ENCODE measurements at regions not wholly inside any gene's neighbourhood (a gene's known extent, or its start where the extent isn't known, plus 50 kb on each side); places are given as distances from the start of the nearest gene placed in this dataset.

DNA sequence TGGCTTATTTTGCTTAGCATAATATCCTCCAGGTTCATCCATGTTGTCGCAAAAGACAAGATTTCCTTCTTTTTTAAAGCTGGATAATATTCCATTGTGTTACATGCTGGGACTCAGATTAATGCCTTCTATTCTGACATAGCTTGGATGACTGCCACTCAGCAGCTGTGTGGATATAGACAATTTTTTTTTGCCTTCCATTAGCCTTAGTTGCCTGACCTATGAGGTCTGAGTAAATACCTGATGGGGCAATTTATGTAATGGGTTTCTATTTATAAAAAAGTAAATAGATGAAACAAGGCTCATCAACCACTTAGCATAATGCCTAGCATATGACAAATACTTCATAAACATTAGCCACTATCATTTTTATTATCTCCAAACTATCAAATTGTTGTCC, 515.4 kb downstream of the ZNF674 start:
- TF ChIP-seq, protein P1, sequence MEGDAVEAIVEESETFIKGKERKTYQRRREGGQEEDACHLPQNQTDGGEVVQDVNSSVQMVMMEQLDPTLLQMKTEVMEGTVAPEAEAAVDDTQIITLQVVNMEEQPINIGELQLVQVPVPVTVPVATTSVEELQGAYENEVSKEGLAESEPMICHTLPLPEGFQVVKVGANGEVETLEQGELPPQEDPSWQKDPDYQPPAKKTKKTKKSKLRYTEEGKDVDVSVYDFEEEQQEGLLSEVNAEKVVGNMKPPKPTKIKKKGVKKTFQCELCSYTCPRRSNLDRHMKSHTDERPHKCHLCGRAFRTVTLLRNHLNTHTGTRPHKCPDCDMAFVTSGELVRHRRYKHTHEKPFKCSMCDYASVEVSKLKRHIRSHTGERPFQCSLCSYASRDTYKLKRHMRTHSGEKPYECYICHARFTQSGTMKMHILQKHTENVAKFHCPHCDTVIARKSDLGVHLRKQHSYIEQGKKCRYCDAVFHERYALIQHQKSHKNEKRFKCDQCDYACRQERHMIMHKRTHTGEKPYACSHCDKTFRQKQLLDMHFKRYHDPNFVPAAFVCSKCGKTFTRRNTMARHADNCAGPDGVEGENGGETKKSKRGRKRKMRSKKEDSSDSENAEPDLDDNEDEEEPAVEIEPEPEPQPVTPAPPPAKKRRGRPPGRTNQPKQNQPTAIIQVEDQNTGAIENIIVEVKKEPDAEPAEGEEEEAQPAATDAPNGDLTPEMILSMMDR (IDR thresholded peaks at IDR 0.05; ENCODE audit: low read length): no peak
- no peak for TF ChIP-seq EZH2 (IDR thresholded peaks at IDR 0.05; ENCODE audit: borderline replicate concordance, low read length)

All from OCI-LY1 (cell line).